Keratinocyte (primary cell): ENCODE measurements at regions not wholly inside any gene's neighbourhood (a gene's known extent, or its start where the extent isn't known, plus 50 kb on each side); places are given as distances from the start of the nearest gene placed in this dataset.

Experiments used
- CTCF ChIP-seq, 3 experiments: IDR thresholded peaks in 1 of 3; conservative IDR thresholded peaks in 1 of 3; optimal IDR thresholded peaks in 1 of 3; 2 replicates in 2 of 3; 3 replicates in 1 of 3; pipeline versions ENCODE3 to v1.5.1; 2011; ENCODE audit warnings: low read length in 3 of 3, mild to moderate bottlenecking in 3 of 3, moderate library complexity in 2 of 3, control low read depth in 1 of 3, inconsistent platforms in 1 of 3; ENCODE audit not compliant: insufficient read depth in 2 of 3; ENCODE audit errors: extremely low read depth in 1 of 3
- EZH2 ChIP-seq: IDR thresholded peaks from one replicate; pipeline ENCODE4 v1.6.1; 2012; ENCODE audit warnings: inconsistent platforms, mild to moderate bottlenecking, low read length, moderate library complexity

DNA sequence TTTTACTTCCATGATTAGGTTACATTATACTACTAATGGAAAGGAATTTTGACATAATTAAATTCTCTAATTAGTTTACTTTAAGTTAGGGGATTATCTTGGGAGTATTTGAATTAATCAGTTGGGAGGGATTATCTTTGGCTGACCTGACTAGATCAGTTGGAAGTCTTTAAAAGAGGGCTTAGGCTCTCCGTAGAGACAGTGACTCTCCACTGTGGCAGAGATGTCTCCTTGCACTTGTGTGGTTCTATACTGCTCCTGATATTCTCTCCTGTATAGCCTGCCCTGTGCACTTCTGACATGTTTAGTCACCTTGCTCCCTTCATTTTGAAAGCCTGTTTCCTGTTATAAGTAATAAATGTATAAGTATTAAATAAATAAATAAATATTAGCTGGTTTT, 1612.3 kb upstream of the PRR20A start:
- TF ChIP-seq CTCF (optimal IDR thresholded peaks at IDR 0.05 in 1 of 3, IDR thresholded peaks at IDR 0.05 in 1 of 3, conservative IDR thresholded peaks at IDR 0.05 in 1 of 3; ENCODE audit: extremely low read depth in 1 of 3, insufficient read depth in 2 of 3, low read length in 3 of 3): no peak
- no peak for TF ChIP-seq EZH2
